ENCODE measurements at regions not wholly inside any gene's neighbourhood (a gene's known extent, or its start where the extent isn't known, plus 50 kb on each side); places are given as distances from the start of the nearest gene placed in this dataset.

- H3K9ac ChIP-seq (ENCODE audit: low read depth in 2 of 2, low read length in 2 of 2): no peak overlapping the region
- DNase-seq: no peak
- no peaks in the 10 kb centered on the region for H3K4me1 ChIP-seq
- TF ChIP-seq, protein P1, sequence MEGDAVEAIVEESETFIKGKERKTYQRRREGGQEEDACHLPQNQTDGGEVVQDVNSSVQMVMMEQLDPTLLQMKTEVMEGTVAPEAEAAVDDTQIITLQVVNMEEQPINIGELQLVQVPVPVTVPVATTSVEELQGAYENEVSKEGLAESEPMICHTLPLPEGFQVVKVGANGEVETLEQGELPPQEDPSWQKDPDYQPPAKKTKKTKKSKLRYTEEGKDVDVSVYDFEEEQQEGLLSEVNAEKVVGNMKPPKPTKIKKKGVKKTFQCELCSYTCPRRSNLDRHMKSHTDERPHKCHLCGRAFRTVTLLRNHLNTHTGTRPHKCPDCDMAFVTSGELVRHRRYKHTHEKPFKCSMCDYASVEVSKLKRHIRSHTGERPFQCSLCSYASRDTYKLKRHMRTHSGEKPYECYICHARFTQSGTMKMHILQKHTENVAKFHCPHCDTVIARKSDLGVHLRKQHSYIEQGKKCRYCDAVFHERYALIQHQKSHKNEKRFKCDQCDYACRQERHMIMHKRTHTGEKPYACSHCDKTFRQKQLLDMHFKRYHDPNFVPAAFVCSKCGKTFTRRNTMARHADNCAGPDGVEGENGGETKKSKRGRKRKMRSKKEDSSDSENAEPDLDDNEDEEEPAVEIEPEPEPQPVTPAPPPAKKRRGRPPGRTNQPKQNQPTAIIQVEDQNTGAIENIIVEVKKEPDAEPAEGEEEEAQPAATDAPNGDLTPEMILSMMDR (IDR thresholded peaks at IDR 0.05): no peak
- H3K27me3 ChIP-seq: no peaks in the 10 kb centered on the region
- no peaks in the 10 kb centered on the region for H3K36me3 ChIP-seq
- no peak overlapping the region for H3K27ac ChIP-seq
- H3K9me3 ChIP-seq: no peaks in the 10 kb centered on the region
- intact Hi-C loops (cut with DNase I): loop anchor here (5.0 kb wide), 1 partner anchor 433 kb away; no protein-coding TSS in a partner anchor
- H3K4me3 ChIP-seq: no peak overlapping the region
Observed at GRCh38 chr19:30214651-30215051, 157.5 kb upstream of the ZNF536 start.

DNA sequence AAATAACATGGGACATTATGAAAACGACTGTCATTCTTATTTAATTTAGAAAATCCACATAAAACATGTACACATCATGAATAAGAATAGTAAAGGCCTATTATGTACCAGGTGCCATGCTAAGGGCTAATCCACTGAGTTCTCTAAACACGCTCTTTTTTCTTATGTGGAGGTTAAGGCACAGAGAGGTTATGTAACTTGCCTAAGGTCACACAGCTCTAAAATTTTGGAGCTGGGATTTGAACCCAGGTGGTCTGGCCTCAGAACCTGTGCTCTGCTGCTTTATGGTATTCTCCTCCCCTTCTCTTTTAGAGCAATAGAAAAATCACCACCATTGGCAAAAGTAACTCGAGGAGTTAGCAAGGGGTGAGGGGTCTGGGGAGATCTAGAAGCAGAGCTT, 156.9 kb upstream of the ZNF536 start:
- no peaks in the 10 kb centered on the region for H3K9me3 ChIP-seq
- no peaks in the 10 kb centered on the region for H3K27me3 ChIP-seq
- no peak overlapping the region for H3K9ac ChIP-seq (ENCODE audit: low read depth in 2 of 2, low read length in 2 of 2)
- TF ChIP-seq, protein P1 (IDR thresholded peaks at IDR 0.05): no peak
- no peaks in the 10 kb centered on the region for H3K4me1 ChIP-seq
- intact Hi-C loops (cut with DNase I): loop anchor here (5.0 kb wide), 1 partner anchor 432 kb away; no protein-coding TSS in a partner anchor
- H3K27ac ChIP-seq: no peak overlapping the region
- H3K36me3 ChIP-seq: no peaks in the 10 kb centered on the region
- no peak overlapping the region for H3K4me3 ChIP-seq
- no peak for DNase-seq

- TF ChIP-seq, protein P1 (IDR thresholded peaks at IDR 0.05): no peak
- Histone ChIP-seq H3K36me3 (no peaks in the 10 kb centered on the region), H3K9me3 (no peaks in the 10 kb centered on the region), H3K9ac (ENCODE audit: low read depth in 2 of 2, low read length in 2 of 2) (no peak overlapping the region), H3K27me3 (no peaks in the 10 kb centered on the region), H3K27ac (no peak overlapping the region), H3K4me1 (no peaks in the 10 kb centered on the region), H3K4me3 (no peak overlapping the region)
- no peak for DNase-seq
- intact Hi-C loops (cut with DNase I): loop anchor here (5.0 kb wide), 1 partner anchor 431 kb away; no protein-coding TSS in a partner anchor
Observed at GRCh38 chr19:30216453-30216852, 155.7 kb upstream of the ZNF536 start.

DNA sequence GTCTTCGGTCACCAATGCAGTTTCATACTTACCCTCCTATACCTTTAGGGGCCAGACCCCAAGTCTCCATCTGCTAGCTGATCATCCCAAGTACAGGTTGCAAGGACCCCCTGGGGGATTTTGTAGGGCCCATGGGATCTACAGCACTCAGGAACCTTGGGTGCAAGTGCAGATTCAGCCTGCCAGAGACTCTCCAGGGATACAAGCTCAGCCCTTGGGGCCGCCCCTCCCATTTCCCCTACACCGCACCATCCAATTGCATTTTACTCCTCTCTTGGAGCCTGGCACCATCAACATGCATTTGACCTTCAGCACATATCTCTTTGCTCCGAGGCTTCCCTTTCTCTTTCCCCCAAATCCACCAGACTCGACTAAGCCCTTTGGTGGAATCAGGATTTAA, 154.7 kb upstream of the ZNF536 start:
- H3K36me3 ChIP-seq: no peaks in the 10 kb centered on the region
- H3K4me1 ChIP-seq: no peaks in the 10 kb centered on the region
- peaks cover 6% of the 10 kb centered on the region for H3K27me3 ChIP-seq
- no peak overlapping the region for H3K27ac ChIP-seq
- no peak overlapping the region for H3K4me3 ChIP-seq
- H3K9me3 ChIP-seq: no peaks in the 10 kb centered on the region
- intact Hi-C loops (cut with DNase I): loop anchor here (5.0 kb wide), 1 partner anchor 430 kb away; no protein-coding TSS in a partner anchor
- TF ChIP-seq, protein P1 (IDR thresholded peaks at IDR 0.05): no peak
- no peak for DNase-seq
- no peak overlapping the region for H3K9ac ChIP-seq (ENCODE audit: low read depth in 2 of 2, low read length in 2 of 2)

DNA sequence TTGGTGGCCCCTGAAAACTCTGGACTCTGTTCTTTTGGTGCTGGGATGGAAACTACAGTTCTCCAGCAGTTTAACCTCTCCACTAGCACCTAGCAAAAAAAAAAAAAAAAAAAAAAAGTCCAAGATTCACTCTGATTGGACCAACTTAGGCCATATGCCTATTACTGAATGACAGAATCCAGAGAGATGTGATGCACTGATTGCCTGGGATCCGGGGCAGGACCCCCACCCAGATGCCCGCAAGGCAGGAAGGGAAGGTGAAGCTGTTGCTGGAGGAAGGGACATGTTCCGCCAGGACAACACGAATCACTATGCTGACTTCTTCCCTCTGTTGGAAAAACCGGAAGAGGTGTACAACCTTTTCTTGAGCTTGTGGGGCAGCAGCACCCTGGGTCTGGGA, 152.5 kb upstream of the ZNF536 start:
- Histone ChIP-seq H3K9ac (ENCODE audit: low read depth in 2 of 2, low read length in 2 of 2) (no peak overlapping the region), H3K4me1 (no peaks in the 10 kb centered on the region), H3K4me3 (no peak overlapping the region), H3K9me3 (no peaks in the 10 kb centered on the region), H3K36me3 (no peaks in the 10 kb centered on the region), H3K27ac (no peak overlapping the region), H3K27me3 (peaks cover 27% of the 10 kb centered on the region)
- no peak for DNase-seq
- TF ChIP-seq, protein P1 (IDR thresholded peaks at IDR 0.05): no peak
- intact Hi-C loops (cut with DNase I): loop anchor here (5.0 kb wide), 1 partner anchor 428 kb away; no protein-coding TSS in a partner anchor
